NCI-H1436 treated with DMSO at 0.1 percent for 48 hours (cell line): ENCODE measurements at regions not wholly inside any gene's neighbourhood (a gene's known extent, or its start where the extent isn't known, plus 50 kb on each side); places are given as distances from the start of the nearest gene placed in this dataset.
"Not testable (repeated sequence)": the region's sequence is repeated elsewhere in the genome, so short reads cannot be mapped to it uniquely, and the experiment has no call there.

Experiments used
- DNase-seq: peaks from one replicate; lab custom pipeline; 2025; lab: John Stamatoyannopoulos, UW

DNA sequence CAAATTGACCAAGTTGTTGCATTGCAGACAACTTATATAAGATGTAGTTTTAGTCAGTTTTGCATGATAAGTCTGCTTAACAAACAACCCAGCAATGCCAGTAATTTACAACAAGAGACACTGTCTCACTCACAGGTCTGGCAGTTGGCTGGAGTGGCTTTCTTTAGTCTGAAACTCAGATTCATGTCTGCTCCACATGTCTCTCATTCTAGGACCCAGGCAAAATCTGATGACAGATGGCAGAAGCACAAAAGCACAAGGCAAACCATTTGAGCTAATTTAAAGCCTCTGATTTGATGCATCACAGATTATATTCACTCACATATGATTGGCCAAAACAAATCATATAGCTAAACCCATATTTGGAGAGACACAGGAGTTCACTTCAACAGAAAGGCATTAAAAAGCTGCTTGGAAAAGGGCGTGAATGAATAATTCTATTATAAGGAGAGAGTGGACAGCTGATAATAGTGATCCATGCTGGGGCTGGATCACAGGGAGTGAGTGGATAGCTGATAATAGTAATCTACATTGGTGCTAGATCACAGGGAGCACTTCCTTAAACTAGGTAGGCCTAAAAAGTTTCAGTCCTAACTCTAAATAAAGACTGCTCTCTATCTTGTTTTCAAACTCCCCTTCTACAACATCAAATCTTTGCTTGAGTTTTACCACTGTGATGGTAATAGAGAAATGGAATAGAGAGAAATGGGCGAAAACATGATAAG, 593.2 kb upstream of the ZNF804A start:
- DNase-seq, result no peak

DNA sequence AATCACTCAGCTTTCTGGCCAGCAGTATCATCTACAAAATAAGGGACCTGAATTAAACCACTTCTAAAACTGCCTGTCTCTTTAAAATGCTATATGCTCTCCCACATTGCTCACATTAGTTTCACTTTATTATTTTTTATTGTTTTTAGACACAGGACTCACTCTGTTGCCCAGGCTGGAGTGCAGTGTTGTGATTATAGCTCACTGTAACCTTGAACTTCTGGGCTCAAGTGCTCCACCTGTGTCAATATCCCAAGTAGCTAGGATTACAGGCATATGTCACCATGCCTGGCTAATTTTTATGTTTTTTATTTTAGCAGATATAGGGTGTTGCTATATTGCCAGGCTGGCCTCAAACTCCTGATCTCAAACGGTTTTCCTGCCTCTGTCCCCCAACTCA, 591.3 kb upstream of the ZNF804A start:
- no peak for DNase-seq

DNA sequence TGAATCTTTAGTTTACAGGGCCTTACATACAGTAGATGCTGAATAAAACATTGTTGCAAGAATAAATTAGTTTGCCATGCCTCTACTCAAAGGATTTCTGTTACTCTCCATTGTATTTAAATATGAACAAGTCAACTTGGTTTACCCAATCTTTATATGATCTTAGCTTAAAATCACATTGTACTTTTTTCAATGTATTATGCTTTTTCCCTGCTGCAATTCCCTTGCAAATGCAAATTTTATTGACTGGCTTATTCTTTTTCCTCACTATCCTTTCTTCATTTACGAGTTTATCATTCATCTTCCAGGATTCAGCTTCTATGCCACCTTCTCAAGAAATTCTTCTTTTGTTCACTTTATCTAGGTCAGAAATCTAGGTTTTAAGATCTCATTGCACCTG, 571.4 kb upstream of the ZNF804A start:
- DNase-seq, result no peak

DNA sequence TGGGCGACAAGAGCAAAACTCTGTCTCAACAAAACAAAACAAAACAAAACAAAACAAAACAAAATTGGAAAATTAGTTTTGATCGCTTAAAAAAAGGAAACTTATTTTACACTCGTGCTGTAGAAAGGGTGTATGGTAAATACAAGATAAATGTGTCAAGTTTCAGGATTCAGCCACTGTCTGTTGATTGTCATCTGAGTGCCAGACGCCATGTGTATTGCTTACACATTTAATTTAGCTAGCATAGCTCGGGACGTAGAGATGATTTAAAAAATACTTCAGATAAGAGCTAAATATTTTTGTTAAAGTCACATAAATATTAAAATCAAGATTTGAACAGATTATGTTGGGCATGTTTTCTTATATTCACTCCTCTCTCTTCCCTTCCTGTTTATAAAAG, 568.1 kb upstream of the ZNF804A start:
- DNase-seq, result no peak

DNA sequence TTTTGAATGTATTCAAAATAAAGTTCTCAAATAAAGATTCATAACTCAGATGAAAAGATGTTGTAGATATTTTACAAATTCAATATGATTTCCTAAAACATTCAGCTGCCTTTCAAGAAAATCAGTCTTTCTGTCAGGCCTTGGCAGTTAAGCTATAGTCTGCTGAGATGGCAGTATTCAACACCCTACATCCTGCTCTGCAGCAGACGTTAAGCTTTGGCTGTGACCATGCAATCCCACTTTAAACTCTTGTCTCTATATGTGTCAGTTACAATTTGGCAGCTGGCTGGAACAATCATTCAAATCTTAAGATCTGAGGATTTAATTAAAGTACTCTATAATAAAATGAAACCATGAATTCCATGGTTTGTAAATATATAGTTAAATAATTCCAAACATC, 567.3 kb upstream of the ZNF804A start:
- DNase-seq, result no peak

DNA sequence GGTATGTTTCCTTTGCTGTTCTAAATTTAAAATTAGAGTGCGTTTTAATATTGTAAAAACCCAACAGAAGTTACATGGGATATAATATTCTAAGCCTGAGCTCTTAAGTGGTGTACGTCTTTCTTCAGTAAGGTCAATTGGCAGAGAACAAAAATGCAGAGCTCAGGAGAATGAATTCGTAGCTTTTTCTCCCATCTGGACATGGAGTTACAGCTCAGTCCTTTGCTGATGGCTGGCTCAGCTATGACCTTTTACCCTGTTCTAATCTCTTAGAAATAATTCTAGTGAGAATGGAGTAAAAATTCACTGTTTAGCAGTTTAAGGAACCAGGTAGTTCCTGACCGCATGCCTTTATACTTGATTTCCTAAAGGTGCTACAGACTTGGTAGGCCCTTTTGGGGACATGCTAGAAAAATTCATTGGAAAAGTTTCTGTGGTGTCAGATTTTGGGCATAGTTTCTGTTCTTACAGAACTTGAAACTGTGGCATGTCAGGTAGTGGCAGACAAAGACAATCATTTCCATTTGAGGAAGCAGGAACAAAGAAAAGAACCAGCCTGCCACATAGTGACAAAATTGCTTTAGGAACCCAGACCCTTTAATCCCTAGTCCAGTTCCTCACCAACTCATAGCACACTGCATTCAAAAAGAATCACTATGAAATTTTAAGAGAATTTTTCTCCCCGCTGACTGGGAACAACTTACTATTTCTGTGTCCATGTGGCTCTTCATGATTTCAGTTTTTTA, 566.8 kb upstream of the ZNF804A start:
- no peak for DNase-seq

DNA sequence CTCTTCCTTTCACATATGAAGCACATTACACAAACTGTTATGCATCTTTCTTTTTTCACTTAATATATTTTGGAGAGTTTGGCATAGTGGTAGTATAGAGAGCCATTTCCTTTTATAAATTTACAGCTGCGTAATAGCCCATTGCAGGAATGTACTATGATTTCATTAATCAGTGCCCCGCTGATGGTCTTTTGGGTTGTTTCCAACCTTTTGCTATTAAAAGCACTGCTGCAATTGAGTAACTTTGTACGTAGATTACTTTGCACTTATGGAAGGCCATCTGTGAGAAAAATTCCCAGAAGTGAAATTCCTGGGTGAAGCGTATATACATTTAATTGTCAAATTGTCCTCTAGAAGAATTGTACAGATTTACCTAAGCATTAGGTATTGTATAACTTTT, 565.3 kb upstream of the ZNF804A start:
- no peak for DNase-seq

DNA sequence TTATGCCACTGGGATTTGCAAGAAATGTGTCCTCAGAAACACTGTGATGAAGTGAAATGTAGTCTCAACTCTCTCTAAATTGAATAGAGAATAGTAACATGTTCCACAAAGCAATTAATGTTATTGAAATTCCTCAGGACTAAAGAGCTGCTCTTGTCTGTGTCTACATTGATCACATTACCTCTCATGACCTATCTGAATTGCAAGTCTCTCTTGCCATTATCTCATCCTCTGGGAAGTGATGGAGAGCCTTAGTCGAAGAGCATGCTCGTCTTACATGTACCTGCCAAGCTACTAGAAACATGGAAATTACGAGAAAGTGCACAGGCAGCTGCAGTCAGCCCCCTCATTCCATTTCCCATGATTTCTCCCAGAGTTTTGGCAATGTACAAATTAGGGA, 561.1 kb upstream of the ZNF804A start:
- DNase-seq, result no peak

DNA sequence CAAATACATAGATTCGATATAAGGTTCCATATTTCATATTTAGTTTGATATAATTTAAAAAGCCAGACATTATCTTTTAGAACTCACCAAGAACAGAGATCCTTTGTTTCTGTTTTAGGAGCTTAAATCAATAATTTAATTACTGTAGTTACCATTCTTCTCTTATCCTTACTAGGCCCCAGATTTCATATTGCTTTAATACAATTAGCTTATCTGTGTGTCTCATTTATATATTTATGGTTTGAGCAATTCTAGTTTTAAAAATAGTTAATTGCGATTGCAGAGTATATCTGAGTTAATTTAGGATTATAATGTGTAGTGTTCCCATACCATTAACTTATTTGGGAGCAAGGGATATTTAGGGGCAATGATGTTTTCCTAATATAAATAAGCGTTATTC, 558.8 kb upstream of the ZNF804A start:
- no peak for DNase-seq

DNA sequence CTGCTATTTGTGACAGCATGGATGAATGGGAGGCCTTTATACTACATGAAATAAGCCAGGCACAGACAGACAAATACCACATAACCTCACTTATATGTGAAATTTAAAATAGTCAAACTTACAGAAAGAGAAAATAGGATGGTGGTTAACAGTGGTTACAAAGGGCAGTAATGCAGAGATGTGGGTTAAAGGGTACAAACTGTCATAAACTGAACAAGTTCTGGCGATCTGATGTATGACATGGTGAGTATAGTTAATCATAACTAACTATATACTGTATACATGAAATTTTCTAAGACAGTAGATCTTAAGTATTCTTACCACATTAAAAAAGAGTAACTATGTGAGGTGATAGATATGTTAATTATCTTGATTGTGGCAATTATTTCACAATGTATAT, 558.1 kb upstream of the ZNF804A start:
- DNase-seq, result no peak

DNA sequence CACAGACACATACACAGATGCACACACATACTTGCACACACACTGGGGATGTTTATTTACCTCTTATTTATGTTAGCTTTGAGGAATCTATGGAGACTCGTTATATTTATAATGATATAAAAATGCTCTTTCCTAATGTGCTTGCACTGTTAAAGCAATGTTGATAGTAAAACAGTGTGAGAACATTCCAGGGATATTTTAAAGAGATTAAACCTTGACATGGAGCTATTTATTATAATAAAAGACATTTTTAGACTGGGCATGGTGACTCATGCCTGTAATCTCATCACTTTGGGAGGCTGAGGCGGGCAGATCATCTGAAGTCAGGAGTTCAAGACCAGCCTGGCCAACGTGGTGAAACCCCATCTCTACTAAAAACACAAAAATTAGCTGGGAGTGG, 557.3 kb upstream of the ZNF804A start:
- DNase-seq, result no peak

DNA sequence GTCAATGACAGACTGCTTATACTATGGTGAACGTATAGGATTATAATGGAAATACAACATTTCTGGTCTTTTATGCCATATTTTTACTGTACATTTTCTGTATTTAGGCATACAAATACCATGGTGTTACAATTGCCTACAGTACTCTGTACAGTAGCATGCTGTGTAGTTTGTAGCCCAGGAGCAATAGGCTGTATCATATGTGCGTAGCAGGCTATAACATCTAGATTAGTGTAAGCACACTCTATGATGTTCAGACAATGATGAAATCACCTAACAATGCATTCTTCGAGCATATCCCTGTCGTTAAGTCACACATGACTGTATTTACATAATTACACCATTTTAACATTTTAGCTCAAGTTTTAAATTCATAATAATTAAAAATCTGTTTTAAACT, 556.6 kb upstream of the ZNF804A start:
- DNase-seq, result no peak

DNA sequence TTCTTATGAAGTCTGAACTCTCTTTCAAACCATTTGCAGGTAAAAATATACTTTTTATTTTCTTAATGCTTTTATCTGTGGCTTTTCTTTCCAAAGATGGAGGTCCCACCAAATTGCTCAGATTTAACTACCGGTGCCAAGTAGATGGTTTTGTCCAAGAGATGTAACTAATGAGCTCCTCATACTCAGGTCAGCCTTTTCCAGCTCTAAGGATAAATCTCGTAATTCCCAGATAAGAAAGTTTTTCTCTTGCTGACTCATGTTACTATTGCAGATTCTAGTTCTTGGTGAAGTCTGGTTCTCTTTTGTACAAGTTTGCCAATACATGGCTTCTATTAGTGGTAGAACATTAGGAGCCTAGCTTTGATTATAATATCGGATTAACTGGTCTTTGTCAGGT, 550.8 kb upstream of the ZNF804A start:
- no peak for DNase-seq

DNA sequence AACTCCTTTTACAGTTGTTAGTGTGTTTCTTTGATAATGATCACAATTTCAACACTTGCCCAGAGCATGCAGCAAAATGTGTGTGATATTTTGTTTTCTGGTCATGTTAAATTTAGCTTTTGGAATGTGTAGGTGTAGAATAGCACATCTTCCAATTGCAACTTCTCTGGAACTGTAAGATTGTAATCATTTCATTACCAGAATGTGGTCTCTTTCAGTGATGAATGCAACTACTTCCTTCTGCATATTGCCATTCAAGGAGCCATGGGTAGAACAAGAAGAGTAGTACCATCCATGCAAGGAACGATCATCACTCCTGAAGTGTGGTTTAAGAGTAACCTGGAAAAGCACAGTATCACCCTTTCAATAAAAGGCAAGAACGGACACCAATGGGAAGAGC, 548.8 kb upstream of the ZNF804A start:
- DNase-seq, result no peak

DNA sequence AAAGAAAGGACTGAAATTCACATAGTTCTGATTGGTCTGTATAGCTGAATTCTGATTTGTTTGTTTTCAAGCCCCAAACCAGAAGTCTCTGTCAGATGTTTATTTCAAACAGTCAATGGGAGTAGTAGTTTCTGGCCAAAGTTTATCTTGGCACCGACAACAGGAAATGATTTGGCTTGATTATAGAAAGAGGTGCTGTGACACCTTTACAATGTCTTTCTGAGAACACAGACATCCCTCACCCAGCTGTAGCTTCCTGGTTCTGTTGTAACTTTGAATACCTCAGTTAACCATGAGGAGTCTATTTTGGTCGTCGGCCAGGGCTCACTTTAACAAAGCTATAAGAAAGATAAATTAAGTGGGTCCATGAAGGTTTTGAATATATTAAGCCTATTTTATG, 545.0 kb upstream of the ZNF804A start:
- no peak for DNase-seq

DNA sequence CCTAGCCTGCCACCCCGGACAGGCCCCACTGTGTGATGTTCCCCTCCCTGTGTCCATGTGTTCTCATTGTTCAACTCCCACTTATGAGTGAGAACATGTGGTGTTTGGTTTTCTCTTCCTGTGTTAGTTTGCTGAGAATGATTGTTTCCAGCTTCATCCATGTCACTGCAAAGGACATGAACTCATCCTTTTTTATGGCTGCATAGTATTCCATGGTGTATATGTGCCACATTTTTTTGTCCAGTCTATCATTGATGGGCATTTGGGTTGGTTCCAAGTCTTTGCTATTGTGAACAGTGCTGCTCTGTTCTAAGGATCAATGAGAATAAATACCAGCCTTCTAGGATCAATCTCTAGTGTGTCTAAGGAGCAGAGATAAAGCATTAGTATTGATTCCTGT, 543.9 kb upstream of the ZNF804A start:
- DNase-seq, result not testable (repeated sequence)

DNA sequence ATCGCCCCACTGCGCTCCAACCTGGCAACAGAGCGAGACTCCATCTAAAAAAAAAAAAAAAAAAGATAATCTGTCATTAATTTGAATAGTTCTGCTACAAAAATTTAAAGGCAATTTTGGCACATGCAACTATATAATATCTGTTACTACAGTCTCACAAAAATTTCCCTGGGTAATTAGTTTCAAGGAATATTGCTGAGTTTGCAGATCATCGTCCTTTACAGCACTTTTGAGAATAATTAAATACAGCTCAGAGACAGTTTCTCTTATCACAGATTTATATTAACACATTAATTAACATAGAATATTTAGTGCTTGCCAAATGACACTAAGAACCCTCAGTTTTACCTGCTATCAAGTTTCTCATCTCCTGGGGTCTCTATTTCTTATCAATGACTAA, 540.4 kb upstream of the ZNF804A start:
- DNase-seq, result no peak

DNA sequence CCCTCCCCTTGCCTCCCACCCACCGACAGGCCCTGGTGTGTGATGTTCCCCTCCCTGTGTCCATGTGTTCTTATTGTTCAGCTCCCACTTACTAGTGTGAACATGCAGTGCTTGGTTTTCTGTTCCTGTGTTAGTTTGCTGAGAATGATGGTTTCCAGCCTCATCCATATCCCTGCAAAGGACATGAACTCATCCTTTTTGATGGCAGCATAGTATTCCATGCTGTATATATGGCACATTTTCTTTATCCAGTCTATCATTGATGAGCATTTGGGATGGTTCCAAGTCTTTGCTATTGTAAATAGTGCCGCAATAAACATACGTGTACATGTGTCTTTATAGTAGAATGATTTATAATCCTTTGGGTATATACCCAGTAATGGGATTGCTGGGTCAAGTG, 538.1 kb upstream of the ZNF804A start:
- DNase-seq, result not testable (repeated sequence)

DNA sequence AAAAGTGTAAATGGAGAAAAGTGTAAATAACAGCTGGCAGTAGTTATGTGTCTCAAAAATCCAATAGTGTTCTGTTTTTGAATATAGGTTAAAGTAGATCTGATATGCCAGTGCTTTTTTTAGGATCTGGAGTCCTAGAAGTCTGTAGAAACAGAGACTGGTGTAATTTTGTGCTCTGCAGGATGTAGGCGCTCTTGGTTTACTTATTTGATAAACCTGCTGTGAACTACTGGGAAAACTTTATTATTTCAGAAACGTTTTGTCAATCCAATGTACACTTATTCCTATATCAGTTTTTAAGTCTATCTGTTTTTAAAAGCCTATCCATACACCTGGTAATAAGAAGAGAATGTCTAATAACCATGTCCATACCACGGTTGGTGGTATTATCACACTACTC, 530.8 kb upstream of the ZNF804A start:
- DNase-seq, result no peak

DNA sequence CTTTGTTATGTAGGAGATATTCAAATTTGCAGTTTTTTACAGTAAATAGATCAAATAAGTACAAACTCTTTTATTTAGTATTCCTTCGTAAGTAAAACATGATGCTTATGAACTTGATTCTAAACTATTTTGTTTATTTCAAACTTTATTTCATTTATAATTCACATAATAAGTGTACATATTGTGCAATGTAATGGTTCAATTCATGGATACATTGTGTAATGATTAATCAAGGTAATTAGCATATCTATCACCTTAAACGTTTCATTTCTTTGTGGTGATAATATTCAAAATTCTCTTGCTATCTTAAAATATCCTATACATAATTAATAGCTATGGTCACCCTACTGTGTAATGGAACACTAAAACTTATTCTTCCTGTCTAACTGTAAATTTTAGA, 525.9 kb upstream of the ZNF804A start:
- no peak for DNase-seq

DNA sequence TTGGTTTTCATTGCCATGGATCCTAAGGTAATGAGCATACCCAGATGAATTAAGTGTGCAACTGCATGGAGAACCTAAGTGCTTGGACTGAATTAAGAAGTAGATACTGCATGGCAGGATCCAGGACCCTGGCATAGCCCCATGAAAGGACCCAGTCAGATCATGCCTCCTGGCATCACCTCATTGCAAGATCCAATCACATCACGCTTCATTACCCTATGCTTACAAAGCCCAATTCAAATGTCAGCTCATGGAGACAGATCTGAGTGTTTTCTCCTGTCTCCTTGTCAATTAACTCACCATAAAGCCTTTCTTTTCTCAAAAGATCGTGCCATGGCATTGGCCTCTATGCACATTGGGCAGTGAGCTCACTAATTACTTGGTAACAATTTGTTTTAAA, 519.8 kb upstream of the ZNF804A start:
- DNase-seq, result no peak

DNA sequence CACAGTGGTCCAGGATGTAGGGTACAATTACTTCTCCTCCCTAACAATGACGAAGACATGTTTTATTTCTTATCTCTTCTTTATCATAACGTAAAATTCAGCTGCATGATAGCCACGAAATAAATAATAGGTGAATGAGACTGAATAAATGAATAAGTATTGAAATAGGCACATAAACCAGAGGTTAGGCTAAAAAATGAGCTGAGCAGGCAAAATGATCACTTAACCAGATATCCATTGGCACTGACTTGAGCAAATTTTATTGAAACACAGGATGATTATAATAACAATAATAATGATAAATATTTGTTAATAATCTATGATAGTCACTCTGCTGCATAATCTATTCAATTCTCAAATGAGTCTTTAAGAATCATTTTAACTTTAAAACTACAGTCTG, 506.9 kb upstream of the ZNF804A start:
- no peak for DNase-seq

DNA sequence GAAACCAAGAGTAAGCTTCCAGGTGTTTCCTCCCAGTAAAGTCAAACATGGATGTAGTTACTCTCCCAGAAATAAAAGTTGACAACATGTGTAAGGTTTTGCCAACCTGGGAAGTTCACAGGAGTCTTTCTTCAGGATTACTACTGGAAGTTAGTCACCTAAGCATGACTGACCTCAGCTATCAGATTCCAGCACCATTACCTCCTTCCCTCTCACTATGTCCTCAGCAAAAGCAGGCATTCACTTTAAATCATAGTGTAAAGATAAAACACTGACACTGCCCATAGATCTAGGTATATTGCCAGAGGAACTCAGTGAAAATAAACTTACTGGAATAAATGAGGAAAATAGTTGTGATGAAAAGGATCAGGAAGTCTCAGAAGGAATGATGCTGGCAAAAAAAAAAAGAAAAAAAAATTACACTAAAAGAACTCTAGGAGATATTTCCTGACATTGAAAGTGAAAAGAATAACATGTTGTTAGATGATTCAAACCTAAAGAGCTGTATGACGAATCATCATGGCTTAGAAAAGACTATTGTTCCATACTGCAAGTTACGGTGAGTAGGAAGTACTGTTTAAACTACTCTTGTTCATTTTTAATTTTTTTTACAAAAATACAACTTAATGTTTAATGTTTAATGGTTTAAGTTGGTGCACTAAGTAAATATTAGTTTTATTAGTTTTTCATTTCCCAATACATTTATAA, 484.5 kb upstream of the ZNF804A start:
- DNase-seq, result no peak
